IPS DF 6.9 (cell line): ENCODE measurements at regions not wholly inside any gene's neighbourhood (a gene's known extent, or its start where the extent isn't known, plus 50 kb on each side); places are given as distances from the start of the nearest gene placed in this dataset.

Experiments used
- DNase-seq: peaks from one replicate; pipeline ENCODE4 v3.0.0-alpha.2; 2013; ENCODE audit warnings: low read depth, low spot score
- H3K27ac ChIP-seq: one replicate; pipeline ENCODE4 v1.5.1; 2013; ENCODE audit warnings: low read length, control low read depth
- H3K27me3 ChIP-seq: 2 replicates; pipeline ENCODE4 v1.6.1; 2013; ENCODE audit warnings: mild to moderate bottlenecking, low read length; ENCODE audit not compliant: control insufficient read depth, insufficient read depth
- H3K36me3 ChIP-seq: 2 replicates; pipeline ENCODE4 v1.6.1; 2013; ENCODE audit warnings: low read length; ENCODE audit not compliant: control insufficient read depth, insufficient read depth
- H3K4me1 ChIP-seq: 2 replicates; pipeline ENCODE4 v1.6.1; 2013; ENCODE audit warnings: low read length; ENCODE audit not compliant: control insufficient read depth, insufficient read depth
- H3K4me3 ChIP-seq: 2 replicates; pipeline ENCODE4 v1.5.1; 2013; ENCODE audit warnings: mild to moderate bottlenecking, low read length
- H3K9me3 ChIP-seq: 2 replicates; pipeline ENCODE4 v1.6.1; 2013; ENCODE audit warnings: low read length, inconsistent platforms; ENCODE audit not compliant: control insufficient read depth, insufficient read depth
- WGBS: extraction: QIAGEN DNeasy Blood & Tissue Kit; methylation state at CpG from one replicate; pipeline ENCODE4 v1.1.7; 2013; ENCODE audit warnings: mixed read lengths, missing lambda C conversion rate; ENCODE audit not compliant: insufficient read length, insufficient coverage; 5-methylcytosine and 5-hydroxymethylcytosine counted together

GRCh38 chr11:39462506-39462905 lies 1996.9 kb downstream of the LRRC4C start:
- no CpG with 5 or more reads among the region's 1 CpG for WGBS

GRCh38 chr11:39461066-39461465 lies 1998.4 kb downstream of the LRRC4C start:
- H3K9me3 ChIP-seq: no peaks in the 10 kb centered on the region
- H3K4me3 ChIP-seq: no peak overlapping the region
- no peaks in the 10 kb centered on the region for H3K36me3 ChIP-seq
- no peak overlapping the region for H3K27ac ChIP-seq
- no peaks in the 10 kb centered on the region for H3K4me1 ChIP-seq
- H3K27me3 ChIP-seq: no peaks in the 10 kb centered on the region
- no peak for DNase-seq
- no CpG with 5 or more reads among the region's 1 CpG for WGBS

More at GRCh38 chr11:39462506-39462905, 1996.9 kb downstream of the LRRC4C start:
- no peaks in the 10 kb centered on the region for H3K27me3 ChIP-seq
- no peak overlapping the region for H3K27ac ChIP-seq
- H3K36me3 ChIP-seq: no peaks in the 10 kb centered on the region
- DNase-seq: no peak
- no peak overlapping the region for H3K4me3 ChIP-seq
- H3K9me3 ChIP-seq: no peaks in the 10 kb centered on the region
- H3K4me1 ChIP-seq: no peaks in the 10 kb centered on the region

- DNase-seq: no peak
- Histone ChIP-seq H3K4me3 (no peak overlapping the region), H3K27ac (no peak overlapping the region), H3K4me1 (no peaks in the 10 kb centered on the region), H3K9me3 (no peaks in the 10 kb centered on the region), H3K27me3 (no peaks in the 10 kb centered on the region), H3K36me3 (no peaks in the 10 kb centered on the region)
- WGBS: no CpG with 5 or more reads among the region's 6 CpGs
Observed at GRCh38 chr11:39459606-39460005, 1999.8 kb downstream of the LRRC4C start.

- H3K27me3 ChIP-seq: no peaks in the 10 kb centered on the region
- H3K4me3 ChIP-seq: no peak overlapping the region
- no CpG with 5 or more reads among the region's 2 CpGs for WGBS
- no peak overlapping the region for H3K27ac ChIP-seq
- H3K9me3 ChIP-seq: no peaks in the 10 kb centered on the region
- H3K4me1 ChIP-seq: no peaks in the 10 kb centered on the region
- no peaks in the 10 kb centered on the region for H3K36me3 ChIP-seq
- no peak for DNase-seq
Observed at GRCh38 chr11:39458481-39458880, 2001.0 kb downstream of the LRRC4C start.

GRCh38 chr11:39443424-39444022 lies 2015.9 kb downstream of the LRRC4C start:
- no peaks in the 10 kb centered on the region for H3K27me3 ChIP-seq
- H3K36me3 ChIP-seq: no peaks in the 10 kb centered on the region
- no peak overlapping the region for H3K4me3 ChIP-seq
- H3K27ac ChIP-seq: no peak overlapping the region
- H3K9me3 ChIP-seq: no peaks in the 10 kb centered on the region
- DNase-seq: no peak
- no peaks in the 10 kb centered on the region for H3K4me1 ChIP-seq

GRCh38 chr11:39442177-39442576 lies 2017.3 kb downstream of the LRRC4C start:
- Histone ChIP-seq H3K36me3 (no peaks in the 10 kb centered on the region), H3K9me3 (no peaks in the 10 kb centered on the region), H3K4me3 (no peak overlapping the region), H3K4me1 (no peaks in the 10 kb centered on the region), H3K27ac (no peak overlapping the region), H3K27me3 (no peaks in the 10 kb centered on the region)
- no CpG with 5 or more reads among the region's 20 CpGs for WGBS
- DNase-seq: no peak

GRCh38 chr11:39435641-39436040 lies 2023.8 kb downstream of the LRRC4C start:
- no CpG with 5 or more reads among the region's 3 CpGs for WGBS

GRCh38 chr11:39434466-39434865 lies 2025.0 kb downstream of the LRRC4C start:
- Histone ChIP-seq H3K27ac (no peak overlapping the region), H3K36me3 (no peaks in the 10 kb centered on the region), H3K4me3 (no peak overlapping the region), H3K9me3 (no peaks in the 10 kb centered on the region), H3K27me3 (no peaks in the 10 kb centered on the region), H3K4me1 (no peaks in the 10 kb centered on the region)
- no CpG with 5 or more reads among the region's 1 CpG for WGBS
- no peak for DNase-seq

More at GRCh38 chr11:39435641-39436040, 2023.8 kb downstream of the LRRC4C start:
- DNase-seq: no peak
- H3K4me1 ChIP-seq: no peaks in the 10 kb centered on the region
- no peak overlapping the region for H3K4me3 ChIP-seq
- no peaks in the 10 kb centered on the region for H3K36me3 ChIP-seq
- H3K27ac ChIP-seq: no peak overlapping the region
- no peaks in the 10 kb centered on the region for H3K9me3 ChIP-seq
- H3K27me3 ChIP-seq: no peaks in the 10 kb centered on the region

GRCh38 chr11:39432929-39433328 lies 2026.5 kb downstream of the LRRC4C start:
- H3K27me3 ChIP-seq: no peaks in the 10 kb centered on the region
- WGBS: no CpG with 5 or more reads among the region's 1 CpG

GRCh38 chr11:39425226-39425625 lies 2034.2 kb downstream of the LRRC4C start:
- H3K36me3 ChIP-seq: no peaks in the 10 kb centered on the region
- WGBS: no CpG with 5 or more reads among the region's 2 CpGs
- no peaks in the 10 kb centered on the region for H3K9me3 ChIP-seq
- no peak overlapping the region for H3K4me3 ChIP-seq
- no peak overlapping the region for H3K27ac ChIP-seq
- DNase-seq: no peak
- no peaks in the 10 kb centered on the region for H3K27me3 ChIP-seq
- H3K4me1 ChIP-seq: no peaks in the 10 kb centered on the region

More at GRCh38 chr11:39432929-39433328, 2026.5 kb downstream of the LRRC4C start:
- no peaks in the 10 kb centered on the region for H3K36me3 ChIP-seq
- no peak overlapping the region for H3K4me3 ChIP-seq
- no peak overlapping the region for H3K27ac ChIP-seq
- H3K4me1 ChIP-seq: no peaks in the 10 kb centered on the region
- DNase-seq: no peak
- H3K9me3 ChIP-seq: no peaks in the 10 kb centered on the region

GRCh38 chr11:39412117-39412516 lies 2047.3 kb downstream of the LRRC4C start:
- Histone ChIP-seq H3K4me1 (no peaks in the 10 kb centered on the region), H3K27me3 (no peaks in the 10 kb centered on the region), H3K9me3 (no peaks in the 10 kb centered on the region), H3K36me3 (no peaks in the 10 kb centered on the region), H3K4me3 (no peak overlapping the region), H3K27ac (no peak overlapping the region)
- WGBS: no CpG with 5 or more reads among the region's 1 CpG
- no peak for DNase-seq
